HEK293 (cell line): ENCODE measurements at regions not wholly inside any gene's neighbourhood (a gene's known extent, or its start where the extent isn't known, plus 50 kb on each side); places are given as distances from the start of the nearest gene placed in this dataset.

Experiments used
- CTCF ChIP-seq: fragments of 450-650 bp; formaldehyde crosslinking; IDR thresholded peaks from 2 replicates; pipeline ENCODE4 v1.5.1; 2016; ENCODE audit warnings: missing biosample characterization, missing genetic modification characterization
- KLF10 ChIP-seq: fragments of 450-650 bp; IDR thresholded peaks from 2 replicates; pipeline ENCODE4 v1.5.1; 2018; ENCODE audit warnings: missing biosample characterization, mild to moderate bottlenecking, missing genetic modification characterization
- KLF16 ChIP-seq: fragments of 450-650 bp; formaldehyde crosslinking; IDR thresholded peaks from 2 replicates; pipeline ENCODE4 v1.5.1; 2017; ENCODE audit warnings: missing biosample characterization, missing genetic modification characterization
- ZBTB20 ChIP-seq: fragments of 450-650 bp; formaldehyde crosslinking; IDR thresholded peaks from 2 replicates; pipeline ENCODE4 v1.5.1; 2016; ENCODE audit warnings: missing biosample characterization, missing genetic modification characterization
- ZBTB21 ChIP-seq: fragments of 450-650 bp; formaldehyde crosslinking; IDR thresholded peaks from 2 replicates; pipeline ENCODE4 v1.5.1; 2017; ENCODE audit warnings: missing biosample characterization, missing genetic modification characterization
- ZBTB44 ChIP-seq: fragments of 450-650 bp; IDR thresholded peaks from 2 replicates; pipeline ENCODE4 v1.5.1; 2018; ENCODE audit warnings: missing biosample characterization, mild to moderate bottlenecking, missing genetic modification characterization
- ZIC2 ChIP-seq: fragments of 450-650 bp; formaldehyde crosslinking; IDR thresholded peaks from 2 replicates; pipeline ENCODE4 v1.5.1; 2016; ENCODE audit warnings: missing biosample characterization, missing genetic modification characterization
- ZNF138 ChIP-seq: fragments of 450-650 bp; formaldehyde crosslinking; IDR thresholded peaks from 2 replicates; pipeline ENCODE4 v1.5.1; 2016; ENCODE audit warnings: missing biosample characterization, missing genetic modification characterization, borderline replicate concordance
- ZNF274 ChIP-seq, 2 experiments: fragments of 200-500 bp in 1 of 2; fragments of 450-650 bp in 1 of 2; sonication (Bioruptor generic) in 1 of 2; formaldehyde crosslinking in 1 of 2; IDR thresholded peaks; 2 replicates each; pipeline versions ENCODE4 v1.5.1 to v1.6.1; 2014 to 2016; ENCODE audit warnings: borderline replicate concordance in 1 of 2, inconsistent platforms in 1 of 2, low read length in 1 of 2, missing biosample characterization in 1 of 2, missing genetic modification characterization in 1 of 2
- ZNF311 ChIP-seq: fragments of 450-650 bp; formaldehyde crosslinking; IDR thresholded peaks from 2 replicates; pipeline ENCODE4 v1.5.1; 2017; ENCODE audit warnings: missing biosample characterization, missing genetic modification characterization, borderline replicate concordance
- ZNF488 ChIP-seq: fragments of 450-650 bp; formaldehyde crosslinking; IDR thresholded peaks from 2 replicates; pipeline ENCODE4 v1.5.1; 2016; ENCODE audit warnings: missing biosample characterization, missing genetic modification characterization
- ZNF639 ChIP-seq: fragments of 450-650 bp; formaldehyde crosslinking; IDR thresholded peaks from 2 replicates; pipeline ENCODE4 v1.5.1; 2016; ENCODE audit warnings: missing biosample characterization, missing genetic modification characterization
- ZNF747 ChIP-seq: fragments of 450-650 bp; formaldehyde crosslinking; IDR thresholded peaks from 2 replicates; pipeline ENCODE4 v1.5.1; 2016; ENCODE audit warnings: missing biosample characterization, missing genetic modification characterization
- ZNF843 ChIP-seq: fragments of 450-650 bp; formaldehyde crosslinking; IDR thresholded peaks from 2 replicates; pipeline ENCODE4 v1.5.1; 2016; ENCODE audit warnings: missing biosample characterization, missing genetic modification characterization

GRCh38 chr14:34021096-34021495 is 70.2 kb upstream of the EGLN3 start:
- TF ChIP-seq CTCF (tag by site-specific recombination) (no peak), ZNF747 (tag by site-specific recombination) (no peak), KLF10 (tag by site-specific recombination) (no peak), ZBTB21 (no peak), KLF16 (tag by site-specific recombination) (no peak), ZBTB20 (tag by site-specific recombination) (no peak), ZBTB44 (no peak), ZNF639 (tag by site-specific recombination) (no peak), ZNF843 (no peak), ZNF311 (tag by site-specific recombination) (no peak), ZIC2 (tag by site-specific recombination) (no peak), ZNF138 (no peak), ZNF488 (no peak), ZNF274 (IDR thresholded peaks at IDR 0.05; ENCODE audit: low read length) (no peak), ZNF274 (tag by site-specific recombination; IDR thresholded peaks at IDR 0.05; ENCODE audit: borderline replicate concordance) (no peak)
